ENCODE measurements at regions not wholly inside any gene's neighbourhood (a gene's known extent, or its start where the extent isn't known, plus 50 kb on each side); places are given as distances from the start of the nearest gene placed in this dataset.

DNA sequence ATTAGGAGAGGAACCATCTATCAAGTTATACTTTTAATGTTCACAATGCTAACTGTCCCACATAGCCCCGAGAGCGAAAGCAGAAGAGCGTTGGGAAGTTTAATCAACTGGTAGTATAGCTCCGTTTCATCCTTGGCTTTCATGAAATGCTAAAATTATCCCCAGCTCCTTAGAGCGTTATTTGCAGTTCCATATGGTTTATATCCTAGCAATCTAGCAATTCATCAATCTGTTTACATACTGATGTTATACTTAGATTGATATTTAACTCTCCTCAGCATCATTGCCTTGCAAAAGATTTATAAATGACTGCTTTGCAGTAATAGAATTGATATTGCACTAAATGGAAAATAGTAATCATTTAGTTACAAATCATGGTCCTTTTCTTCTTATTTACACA lies 419.8 kb downstream of the COG6 start:
- H3K4me1 Mint-ChIP-seq = peaks cover 10% of the 10 kb centered on the region
- H3K27ac Mint-ChIP-seq = no peak overlapping the region
- POLR2A ChIA-PET = no interaction called here
- no peaks in the 10 kb centered on the region for H3K36me3 Mint-ChIP-seq (ENCODE audit: low read depth)
- peaks cover 4% of the 10 kb centered on the region for H3K9me3 Mint-ChIP-seq
- DNase-seq = no peak
- H3K27me3 Mint-ChIP-seq = no peaks in the 10 kb centered on the region
- CTCF ChIA-PET = interaction anchor here (0.9 to 1.0 kb wide), 2 partner anchors 11 to 12 kb away, joined by 3 read pairs; no protein-coding TSS in a partner anchor
- no peak overlapping the region for H3K4me3 Mint-ChIP-seq

GRCh38 chr13:40076765-40077362 lies 421.4 kb downstream of the COG6 start:
- DNase-seq = no peak
- ChIA-PET POLR2A (no interaction called here), CTCF (interaction anchor here (1.3 kb wide), 1 partner anchor 8 kb away, joined by 8 read pairs; no protein-coding TSS in a partner anchor)
- Mint-ChIP-seq H3K27me3 (no peaks in the 10 kb centered on the region), H3K9me3 (peaks cover 4% of the 10 kb centered on the region), H3K27ac (no peak overlapping the region), H3K4me3 (no peak overlapping the region), H3K36me3 (ENCODE audit: low read depth) (peaks cover 3% of the 10 kb centered on the region), H3K4me1 (peaks cover 2% of the 10 kb centered on the region)

- Mint-ChIP-seq H3K4me3 (no peak overlapping the region), H3K36me3 (ENCODE audit: low read depth) (peaks cover 4% of the 10 kb centered on the region), H3K27ac (no peak overlapping the region), H3K27me3 (no peaks in the 10 kb centered on the region), H3K9me3 (peaks cover 5% of the 10 kb centered on the region), H3K4me1 (no peaks in the 10 kb centered on the region)
- ChIA-PET POLR2A (no interaction called here), CTCF (interaction anchor here (1.3 kb wide), 1 partner anchor 9 kb away, joined by 8 read pairs; no protein-coding TSS in a partner anchor)
- DNase-seq = no peak
These were observed 422.1 kb downstream of the COG6 start for GRCh38 chr13:40077396-40078027.

DNA sequence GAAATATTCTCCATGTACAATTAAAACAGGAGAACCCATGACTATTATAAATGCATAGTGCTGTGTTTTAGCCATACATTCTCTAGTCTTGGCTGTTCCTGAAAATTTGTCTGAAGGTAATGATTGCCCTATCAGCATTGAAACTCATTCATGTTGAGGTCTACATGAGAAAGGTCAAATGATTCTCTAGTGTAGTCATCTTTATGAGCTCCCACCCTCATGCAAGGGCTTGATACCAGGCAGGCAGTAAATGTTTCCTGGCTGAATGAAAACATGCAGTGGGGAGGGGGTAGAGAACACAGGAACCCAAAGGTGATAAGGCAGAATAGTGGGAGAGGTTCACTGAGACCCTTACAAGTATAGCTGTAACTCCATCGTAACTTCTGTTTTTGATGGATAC lies 424.3 kb downstream of the COG6 start:
- peaks cover 9% of the 10 kb centered on the region for H3K9me3 Mint-ChIP-seq
- H3K4me1 Mint-ChIP-seq = no peaks in the 10 kb centered on the region
- DNase-seq = no peak
- ChIA-PET POLR2A (no interaction called here), CTCF (interaction anchor here (1.0 to 1.8 kb wide), 5 partner anchors 10 to 137 kb away, joined by 4 to 5 read pairs (median 5); no protein-coding TSS in a partner anchor)
- peaks cover 4% of the 10 kb centered on the region for H3K36me3 Mint-ChIP-seq (ENCODE audit: low read depth)
- H3K27ac Mint-ChIP-seq = no peak overlapping the region
- no peaks in the 10 kb centered on the region for H3K27me3 Mint-ChIP-seq
- no peak overlapping the region for H3K4me3 Mint-ChIP-seq

DNA sequence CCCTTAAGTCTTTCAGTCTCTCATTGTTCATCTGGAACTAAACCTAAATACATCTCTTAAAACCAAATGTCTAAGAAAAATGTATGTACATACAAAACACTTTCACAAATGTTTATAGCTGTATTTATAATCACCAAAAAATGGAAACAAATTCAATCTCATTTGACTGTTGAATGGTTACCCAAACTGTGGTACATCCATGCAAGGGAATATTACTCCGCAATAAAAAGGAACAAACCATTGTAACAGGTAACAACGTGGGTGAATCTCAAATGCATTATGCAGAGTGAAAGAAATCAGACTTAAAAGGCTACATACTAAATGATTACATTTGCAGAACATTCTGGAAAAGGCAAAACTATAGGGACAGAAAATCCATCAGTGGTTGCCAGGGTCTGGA lies 425.2 kb downstream of the COG6 start:
- peaks cover 9% of the 10 kb centered on the region for H3K9me3 Mint-ChIP-seq
- DNase-seq = no peak
- H3K4me3 Mint-ChIP-seq = no peak overlapping the region
- ChIA-PET POLR2A (no interaction called here), CTCF (interaction anchor here (1.0 to 1.8 kb wide), 2 partner anchors 25 kb away, joined by 3 to 5 read pairs; no protein-coding TSS in a partner anchor)
- no peaks in the 10 kb centered on the region for H3K4me1 Mint-ChIP-seq
- peaks cover 4% of the 10 kb centered on the region for H3K36me3 Mint-ChIP-seq (ENCODE audit: low read depth)
- H3K27ac Mint-ChIP-seq = no peak overlapping the region
- no peaks in the 10 kb centered on the region for H3K27me3 Mint-ChIP-seq

DNA sequence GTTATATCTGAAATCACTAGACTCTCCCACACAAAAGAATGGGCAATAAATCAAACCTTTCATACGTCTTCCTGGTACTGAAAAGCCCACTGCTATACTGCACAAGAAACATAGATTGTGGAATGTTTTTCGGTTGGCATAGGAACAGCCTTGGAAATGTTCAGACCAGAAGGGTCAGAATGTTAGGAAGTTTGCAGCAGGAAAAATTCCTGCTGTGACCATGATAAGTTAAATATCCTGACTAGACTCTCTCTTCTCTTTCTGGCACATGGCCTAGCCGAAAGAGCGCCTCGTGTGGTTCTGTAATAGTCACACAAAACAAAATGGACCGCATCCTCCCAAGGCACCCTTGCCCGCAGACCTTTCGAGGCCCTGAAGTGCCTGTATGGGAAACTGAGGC lies 427.2 kb downstream of the COG6 start:
- no peak for DNase-seq
- CTCF ChIA-PET = no interaction called here
- H3K27me3 Mint-ChIP-seq = no peaks in the 10 kb centered on the region
- H3K9me3 Mint-ChIP-seq = peaks cover 6% of the 10 kb centered on the region
- no peak overlapping the region for H3K4me3 Mint-ChIP-seq
- H3K27ac Mint-ChIP-seq = no peak overlapping the region
- peaks cover 4% of the 10 kb centered on the region for H3K36me3 Mint-ChIP-seq (ENCODE audit: low read depth)
- no peaks in the 10 kb centered on the region for H3K4me1 Mint-ChIP-seq
- POLR2A ChIA-PET = no interaction called here

- DNase-seq = no peak
- Mint-ChIP-seq H3K4me3 (no peak overlapping the region), H3K27ac (no peak overlapping the region), H3K36me3 (ENCODE audit: low read depth) (peaks cover 4% of the 10 kb centered on the region), H3K27me3 (no peaks in the 10 kb centered on the region), H3K9me3 (peaks cover 5% of the 10 kb centered on the region), H3K4me1 (no peaks in the 10 kb centered on the region)
- POLR2A ChIA-PET = no interaction called here
- CTCF ChIA-PET = interaction anchor here (1.3 kb wide), 1 partner anchor 18 kb away, joined by 4 read pairs; no protein-coding TSS in a partner anchor
These were observed 428.4 kb downstream of the COG6 start for GRCh38 chr13:40083841-40084240.

DNA sequence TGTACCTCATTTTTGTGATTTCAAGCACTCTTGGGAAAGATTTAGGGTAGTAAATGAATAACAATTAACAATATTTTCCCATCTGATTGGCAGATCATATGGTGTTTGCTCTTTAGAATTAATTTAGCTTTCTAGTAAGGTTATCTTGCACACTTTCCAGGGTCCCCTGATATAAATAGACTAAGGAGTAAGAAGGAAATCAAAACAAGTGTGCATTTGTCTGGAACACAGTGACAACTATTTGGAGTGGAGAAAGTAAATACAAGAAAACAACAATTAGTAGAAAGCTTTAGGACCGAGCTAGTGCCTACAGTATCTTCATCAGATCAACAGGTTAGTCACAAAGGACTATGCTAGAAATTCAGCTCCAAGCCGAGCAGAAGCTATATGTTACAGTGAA lies 429.5 kb downstream of the COG6 start:
- POLR2A ChIA-PET = no interaction called here
- no peaks in the 10 kb centered on the region for H3K4me1 Mint-ChIP-seq
- peaks cover 5% of the 10 kb centered on the region for H3K9me3 Mint-ChIP-seq
- no peak overlapping the region for H3K4me3 Mint-ChIP-seq
- CTCF ChIA-PET = interaction anchor here (1.2 kb wide), 1 partner anchor 15 kb away, joined by 3 read pairs; no protein-coding TSS in a partner anchor
- H3K27ac Mint-ChIP-seq = no peak overlapping the region
- no peaks in the 10 kb centered on the region for H3K27me3 Mint-ChIP-seq
- peaks cover 4% of the 10 kb centered on the region for H3K36me3 Mint-ChIP-seq (ENCODE audit: low read depth)
- no peak for DNase-seq

DNA sequence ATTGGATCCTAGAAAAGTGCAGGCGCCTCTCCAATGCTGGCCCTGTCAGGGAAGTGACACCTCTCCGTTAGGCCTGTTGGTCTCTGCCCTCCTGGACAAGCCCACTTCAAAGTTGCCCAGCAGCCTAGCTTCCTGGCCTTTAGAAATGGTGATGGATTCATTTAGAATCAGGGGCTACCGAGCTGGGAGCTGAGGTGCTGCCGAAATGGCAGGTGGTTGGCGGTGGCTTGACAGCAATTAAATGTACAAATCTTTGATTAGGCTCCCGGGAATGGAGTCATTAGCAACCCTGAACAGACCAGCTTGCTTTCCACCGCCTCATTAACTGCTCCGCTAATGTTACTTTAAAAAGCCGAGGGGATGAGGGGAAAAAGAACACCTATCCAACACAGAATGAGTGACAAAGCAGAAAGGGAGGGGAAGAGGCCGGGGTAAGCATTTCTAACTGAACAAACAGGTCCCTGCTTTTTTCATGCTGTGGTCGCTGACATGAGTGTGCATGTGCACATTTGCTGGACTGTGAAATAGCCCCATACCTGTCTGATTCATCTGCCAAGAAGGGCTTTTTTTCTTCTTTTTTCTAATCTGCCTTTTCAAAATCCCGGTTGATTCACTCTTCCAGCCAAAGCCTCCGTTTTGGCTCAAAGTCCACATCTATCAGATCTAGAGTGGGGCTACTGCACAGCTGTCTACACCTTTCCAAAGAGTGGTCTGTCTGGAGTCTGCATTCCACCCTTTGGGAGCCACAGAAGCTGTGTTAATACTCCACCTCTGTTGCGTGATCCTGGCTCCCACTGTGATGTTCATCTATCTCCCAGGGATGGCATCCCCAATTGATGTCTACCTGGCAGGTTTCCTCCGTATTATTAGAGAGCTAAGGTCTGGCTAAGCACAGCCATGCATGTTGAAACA lies 431.9 kb downstream of the COG6 start:
- Mint-ChIP-seq H3K27me3 (peaks cover 2% of the 10 kb centered on the region), H3K9me3 (peaks cover 6% of the 10 kb centered on the region), H3K4me1 (no peaks in the 10 kb centered on the region), H3K4me3 (no peak overlapping the region), H3K27ac (no peak overlapping the region), H3K36me3 (ENCODE audit: low read depth) (peaks cover 2% of the 10 kb centered on the region)
- no peak for DNase-seq
- ChIA-PET CTCF (interaction anchor here (0.9 to 2.9 kb wide), 4 partner anchors 9 to 18 kb away, joined by 3 to 7 read pairs (median 4); no protein-coding TSS in a partner anchor), POLR2A (no interaction called here)

GRCh38 chr13:40094056-40094455 lies 438.6 kb downstream of the COG6 start:
- DNase-seq = no peak
- H3K9me3 Mint-ChIP-seq = peaks cover 12% of the 10 kb centered on the region
- no peak overlapping the region for H3K27ac Mint-ChIP-seq
- ChIA-PET POLR2A (no interaction called here), CTCF (interaction anchor here (1.1 to 1.6 kb wide), 2 partner anchors 14 to 44 kb away, joined by 4 to 5 read pairs; no protein-coding TSS in a partner anchor)
- H3K36me3 Mint-ChIP-seq (ENCODE audit: low read depth) = peaks cover 10% of the 10 kb centered on the region
- peaks cover 2% of the 10 kb centered on the region for H3K27me3 Mint-ChIP-seq
- H3K4me1 Mint-ChIP-seq = peaks cover 22% of the 10 kb centered on the region
- no peak overlapping the region for H3K4me3 Mint-ChIP-seq

DNA sequence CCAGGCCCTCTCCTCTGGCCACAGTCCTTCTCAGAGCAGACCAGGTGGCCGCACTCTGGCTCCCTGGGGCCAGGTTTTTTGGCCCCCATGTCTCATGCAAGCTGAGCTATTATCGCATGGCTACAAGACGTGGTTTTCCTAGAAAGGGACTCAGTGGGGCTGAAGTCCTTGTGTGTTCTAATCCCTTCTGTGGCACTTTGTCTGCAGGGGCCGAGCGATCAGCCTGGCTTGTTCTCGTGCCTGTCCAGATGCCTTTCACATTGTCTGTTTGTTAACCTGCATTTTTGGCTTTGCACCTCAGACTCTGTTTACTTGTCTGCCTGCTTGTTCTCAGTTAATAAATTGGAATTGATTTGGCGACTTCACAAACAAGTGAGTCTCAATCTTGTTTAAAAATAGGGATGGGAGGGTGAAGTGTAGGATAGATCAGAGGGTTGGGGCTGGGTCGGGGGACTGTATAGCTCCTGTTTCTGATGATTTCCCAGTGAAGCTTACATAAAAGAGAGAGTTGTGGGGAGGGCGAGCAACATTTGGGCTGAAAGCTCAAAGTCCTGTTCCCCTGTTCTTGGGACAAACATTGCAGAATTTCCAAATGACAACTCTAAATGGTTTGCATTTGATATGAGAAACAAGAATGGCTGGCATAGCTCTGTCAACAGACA lies 440.4 kb downstream of the COG6 start:
- Mint-ChIP-seq H3K27me3 (peaks cover 2% of the 10 kb centered on the region), H3K9me3 (peaks cover 18% of the 10 kb centered on the region), H3K36me3 (ENCODE audit: low read depth) (peaks cover 14% of the 10 kb centered on the region), H3K4me1 (peaks cover 22% of the 10 kb centered on the region), H3K4me3 (no peak overlapping the region), H3K27ac (no peak overlapping the region)
- ChIA-PET POLR2A (no interaction called here), CTCF (interaction anchor here (0.6 to 1.4 kb wide), 6 partner anchors 8 to 104 kb away, joined by 3 to 5 read pairs (median 4); no protein-coding TSS in a partner anchor)
- DNase-seq = no peak

- DNase-seq = peak; percentile 47
- H3K27me3 Mint-ChIP-seq = no peaks in the 10 kb centered on the region
- no peak overlapping the region for H3K4me3 Mint-ChIP-seq
- ChIA-PET CTCF (interaction anchor here (1.0 to 1.2 kb wide), 3 partner anchors 9 to 32 kb away, joined by 3 to 4 read pairs (median 4); no protein-coding TSS in a partner anchor), POLR2A (no interaction called here)
- H3K9me3 Mint-ChIP-seq = peaks cover 22% of the 10 kb centered on the region
- H3K4me1 Mint-ChIP-seq = peaks cover 27% of the 10 kb centered on the region
- H3K27ac Mint-ChIP-seq = no peak overlapping the region
- H3K36me3 Mint-ChIP-seq (ENCODE audit: low read depth) = peaks cover 18% of the 10 kb centered on the region
These were observed 441.0 kb downstream of the COG6 start for GRCh38 chr13:40096357-40096901.
